AG04449 (cell line): ENCODE measurements at regions not wholly inside any gene's neighbourhood (a gene's known extent, or its start where the extent isn't known, plus 50 kb on each side); places are given as distances from the start of the nearest gene placed in this dataset.

Source experiments
- CTCF ChIA-PET: fragments of 350-600 bp; formaldehyde crosslinking; extraction: SDS; loops from one replicate; lab custom pipeline; 2021; ENCODE audit warnings: antibody characterized with exemption; lab: Yijun Ruan, JAX
- POLR2A ChIA-PET: fragments of 400-600, 350-600 bp; formaldehyde crosslinking; extraction: SDS; loops from one replicate; lab custom pipeline; 2020; ENCODE audit warnings: antibody characterized with exemption, inconsistent platforms; lab: Yijun Ruan, JAX
- DNase-seq: peaks from one replicate; pipeline ENCODE4 v3.0.0-alpha.2; 2010; ENCODE audit warnings: low read depth, low spot score
- H3K4me3 ChIP-seq: 2 replicates; pipeline ENCODE4 v1.5.1; 2011; ENCODE audit warnings: low read depth, mild to moderate bottlenecking, control low read depth, low read length
- CTCF ChIP-seq: IDR thresholded peaks from one replicate; pipeline ENCODE4 v1.5.1; 2011; ENCODE audit warnings: mild to moderate bottlenecking, moderate library complexity, low read length, control low read depth, inconsistent platforms; ENCODE audit not compliant: insufficient read depth; ENCODE audit errors: missing control alignments

- CTCF ChIA-PET, result no interaction called here
- POLR2A ChIA-PET, result no interaction called here
- DNase-seq, result no peak
- no peak overlapping the region for H3K4me3 ChIP-seq
- no peak for TF ChIP-seq CTCF
Observed at GRCh38 chr20:11691766-11692165, 225.9 kb upstream of the BTBD3 start.

- POLR2A ChIA-PET, result no interaction called here
- no peak for TF ChIP-seq CTCF
- DNase-seq, result no peak
- no peak overlapping the region for H3K4me3 ChIP-seq
- CTCF ChIA-PET, result no interaction called here
Observed at GRCh38 chr20:11692567-11692966, 225.1 kb upstream of the BTBD3 start.

- CTCF ChIA-PET, result no interaction called here
- POLR2A ChIA-PET, result no interaction called here
- TF ChIP-seq CTCF, result no peak
- H3K4me3 ChIP-seq, result no peak overlapping the region
- DNase-seq, result no peak
Observed at GRCh38 chr20:11694467-11694866, 223.2 kb upstream of the BTBD3 start.

- no peak for TF ChIP-seq CTCF
- POLR2A ChIA-PET, result no interaction called here
- no peak for DNase-seq
- CTCF ChIA-PET, result no interaction called here
- no peak overlapping the region for H3K4me3 ChIP-seq
Observed at GRCh38 chr20:11697055-11697454, 220.6 kb upstream of the BTBD3 start.

GRCh38 chr20:11697646-11698045, 220.0 kb upstream of the BTBD3 start:
- DNase-seq, result no peak
- CTCF ChIA-PET, result no interaction called here
- POLR2A ChIA-PET, result no interaction called here
- no peak for TF ChIP-seq CTCF
- H3K4me3 ChIP-seq, result no peak overlapping the region

GRCh38 chr20:11698124-11698523, 219.6 kb upstream of the BTBD3 start:
- TF ChIP-seq CTCF, result no peak
- H3K4me3 ChIP-seq, result no peak overlapping the region
- CTCF ChIA-PET, result no interaction called here
- DNase-seq, result no peak
- POLR2A ChIA-PET, result no interaction called here

- CTCF ChIA-PET, result no interaction called here
- H3K4me3 ChIP-seq, result no peak overlapping the region
- no peak for TF ChIP-seq CTCF
- no peak for DNase-seq
- POLR2A ChIA-PET, result no interaction called here
Observed at GRCh38 chr20:11700831-11701230, 216.9 kb upstream of the BTBD3 start.
